Smooth muscle cell of the brain vasculature (primary cell): ENCODE measurements at regions not wholly inside any gene's neighbourhood (a gene's known extent, or its start where the extent isn't known, plus 50 kb on each side); places are given as distances from the start of the nearest gene placed in this dataset.

Experiments
- DNase-seq: peaks from one replicate; pipeline ENCODE4 v3.0.0-alpha.2; 2012; ENCODE audit warnings: low read depth, low spot score

- DNase-seq, result no peak
Observed at GRCh38 chr11:116225236-116225635, 547.6 kb downstream of the BUD13 start.

- no peak for DNase-seq
Observed at GRCh38 chr11:116224889-116225200, 547.9 kb downstream of the BUD13 start.

DNA sequence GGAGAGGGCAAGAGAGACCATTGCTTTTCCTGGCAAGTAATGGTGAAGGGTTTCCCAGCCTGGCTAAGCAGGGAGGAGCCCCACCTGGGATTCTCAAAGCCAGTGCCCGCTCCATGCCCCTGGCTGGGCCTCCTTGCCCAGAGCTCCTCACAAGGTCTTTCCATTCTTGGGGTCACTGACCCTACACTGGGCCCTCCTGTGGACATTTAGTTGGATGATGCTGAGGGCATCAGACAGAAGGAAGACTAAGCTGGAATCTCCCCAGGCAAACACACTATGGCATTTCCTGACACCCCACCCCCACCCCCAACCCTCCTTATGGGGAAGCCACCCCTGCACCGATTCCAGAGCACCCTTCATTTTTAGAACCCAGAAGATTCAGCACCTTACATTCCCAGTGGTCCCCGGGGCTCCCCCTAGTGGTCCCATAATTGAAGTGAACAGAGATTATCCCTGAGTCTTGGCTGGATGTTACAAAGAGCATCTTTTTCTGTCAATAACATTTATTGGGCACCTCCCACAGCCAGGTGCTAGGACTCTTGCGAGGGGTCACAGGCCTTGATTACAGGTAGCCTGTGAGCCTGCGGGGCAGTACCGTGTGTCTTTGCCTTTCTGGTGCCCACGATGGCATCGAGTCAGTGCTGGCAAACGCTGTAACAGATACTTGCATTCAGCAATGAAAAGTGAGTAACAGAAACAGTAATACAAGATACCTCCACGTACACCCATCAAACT lies 548.5 kb downstream of the BUD13 start:
- DNase-seq, result no peak

DNA sequence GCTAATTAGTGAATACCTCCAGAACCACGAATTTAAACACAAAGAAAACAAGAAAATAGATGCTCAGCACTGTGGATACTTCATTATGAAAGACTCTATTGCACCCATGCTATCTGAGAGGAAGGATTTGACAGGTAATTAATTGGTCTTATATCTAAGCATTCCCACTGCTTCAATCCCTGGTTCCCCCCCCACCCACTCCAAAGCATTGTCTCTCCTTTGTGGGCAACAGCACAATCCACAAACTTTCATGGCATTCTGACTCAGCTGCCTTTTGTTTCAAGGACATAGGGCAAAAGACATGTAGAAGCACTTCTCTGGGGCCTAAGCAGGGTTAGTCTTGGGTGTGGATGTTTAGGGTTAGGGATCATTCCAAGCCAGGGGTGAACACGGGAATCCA lies 551.4 kb downstream of the BUD13 start:
- no peak for DNase-seq

DNA sequence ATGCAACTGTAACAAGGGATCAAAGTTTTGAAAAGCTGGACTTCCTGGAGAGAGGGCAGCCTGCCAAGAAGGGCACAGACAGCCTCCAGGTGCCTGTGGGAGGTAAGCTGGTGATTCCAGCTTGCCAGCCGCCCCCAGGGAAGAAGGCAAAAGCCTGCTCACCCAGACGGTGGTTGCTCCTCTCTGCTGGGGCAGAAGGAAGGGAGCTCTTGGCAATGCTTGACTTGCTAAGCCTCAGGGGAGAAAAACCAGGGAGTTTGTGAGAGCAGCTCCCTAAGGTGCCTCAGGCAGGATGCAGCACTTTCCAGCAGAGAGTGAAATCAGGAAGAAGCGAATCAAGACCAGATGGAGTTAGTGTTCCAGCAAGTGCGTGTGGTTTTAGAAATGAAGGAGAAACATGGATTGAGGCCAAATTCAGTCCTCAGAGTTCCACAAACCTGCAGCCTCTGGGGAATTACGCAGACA lies 553.6 kb downstream of the BUD13 start:
- no peak for DNase-seq

DNA sequence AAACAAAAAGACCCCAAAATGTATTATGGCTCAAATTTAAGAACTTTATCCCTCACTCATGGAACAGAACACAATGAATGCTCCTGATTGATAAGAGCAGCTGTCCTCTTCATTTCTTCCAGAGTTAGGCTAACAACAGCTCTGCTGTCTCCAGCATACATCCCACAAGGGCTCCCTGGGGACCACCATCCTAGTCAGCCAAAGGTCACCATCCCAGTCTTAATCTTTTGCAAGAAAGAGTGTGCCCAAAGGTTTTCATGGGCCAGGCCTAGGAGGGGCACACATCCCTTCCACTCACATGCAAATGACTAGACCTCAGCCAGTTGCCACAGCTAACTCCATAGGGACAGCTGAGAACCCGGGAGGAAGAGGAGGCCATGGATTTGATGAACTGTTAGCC lies 555.3 kb downstream of the BUD13 start:
- DNase-seq, result no peak

DNA sequence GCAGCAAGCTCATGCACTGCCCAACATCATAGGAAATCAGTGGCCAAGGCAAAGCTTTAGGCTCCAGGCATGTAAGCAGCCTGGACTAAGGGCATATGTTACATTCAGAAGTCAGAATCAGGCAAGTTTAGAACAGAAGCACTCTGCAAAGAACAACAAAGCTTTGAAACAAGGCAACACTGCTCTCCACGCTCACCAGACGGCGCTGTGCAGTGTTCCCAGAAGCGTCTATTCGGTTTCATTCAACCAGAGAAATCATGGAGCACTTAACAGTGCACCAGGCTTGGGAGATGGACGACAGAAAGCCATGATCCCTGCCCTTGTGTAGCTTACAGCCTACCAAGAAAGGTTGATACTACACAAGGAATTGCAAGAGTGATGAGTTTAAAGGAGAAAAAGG lies 555.8 kb downstream of the BUD13 start:
- no peak for DNase-seq

GRCh38 chr11:116215471-116216113 lies 557.2 kb downstream of the BUD13 start:
- no peak for DNase-seq

GRCh38 chr11:116211147-116211546 lies 561.6 kb downstream of the BUD13 start:
- no peak for DNase-seq

- DNase-seq, result no peak
Observed at GRCh38 chr11:116210663-116211062, 562.1 kb downstream of the BUD13 start.

DNA sequence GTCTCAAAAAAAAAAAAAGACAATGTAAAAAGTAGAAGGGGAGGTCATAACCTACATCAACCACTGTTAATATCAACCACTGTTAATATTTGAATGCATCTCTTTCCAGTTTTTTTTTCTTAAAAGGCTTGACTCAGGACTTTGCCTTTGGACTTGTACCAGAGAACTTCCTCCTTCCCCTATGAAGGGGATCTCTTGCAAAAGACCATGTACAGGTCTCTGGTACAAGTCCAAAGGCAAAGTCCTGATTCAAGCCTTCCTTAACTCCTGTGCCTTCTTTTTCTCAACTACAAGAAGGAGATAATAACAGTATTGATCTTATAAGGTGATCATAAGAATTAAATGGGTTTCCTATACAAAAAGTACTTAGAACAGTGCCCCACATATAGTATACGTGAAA lies 563.5 kb downstream of the BUD13 start:
- no peak for DNase-seq

DNA sequence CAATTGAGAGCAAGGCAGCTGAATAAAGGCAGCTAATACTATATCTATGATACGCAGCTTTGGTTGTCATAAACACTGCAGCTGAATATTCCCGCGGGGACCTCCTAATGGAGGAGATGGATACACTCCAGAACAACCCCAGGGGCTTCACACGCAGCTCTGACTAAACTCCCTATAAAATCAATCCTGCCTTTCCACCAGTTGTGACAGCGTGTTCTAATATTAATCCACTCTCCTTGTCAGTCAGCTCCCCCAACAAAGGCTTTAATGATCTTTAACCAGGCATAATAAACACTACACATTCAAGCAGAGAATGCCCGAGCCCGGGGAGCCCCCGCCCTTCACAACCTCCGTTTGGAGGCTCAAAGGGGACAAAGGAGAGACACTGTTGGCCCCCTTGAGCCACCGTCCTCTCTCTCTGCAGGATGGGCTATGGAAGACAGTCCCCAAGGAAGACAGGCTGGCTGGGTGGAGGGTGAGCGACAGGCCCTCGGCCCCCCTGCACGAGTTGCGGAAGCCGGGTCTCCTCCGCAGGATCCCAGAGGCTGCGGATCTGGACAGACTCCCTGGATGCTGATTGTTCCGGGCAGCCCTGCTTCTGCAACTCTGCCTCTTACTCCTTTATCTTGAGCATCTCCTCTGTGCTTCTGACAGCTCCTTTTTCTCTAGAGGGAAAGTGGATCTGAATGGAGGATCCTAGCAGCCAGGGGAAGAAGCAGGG lies 565.2 kb downstream of the BUD13 start:
- no peak for DNase-seq

DNA sequence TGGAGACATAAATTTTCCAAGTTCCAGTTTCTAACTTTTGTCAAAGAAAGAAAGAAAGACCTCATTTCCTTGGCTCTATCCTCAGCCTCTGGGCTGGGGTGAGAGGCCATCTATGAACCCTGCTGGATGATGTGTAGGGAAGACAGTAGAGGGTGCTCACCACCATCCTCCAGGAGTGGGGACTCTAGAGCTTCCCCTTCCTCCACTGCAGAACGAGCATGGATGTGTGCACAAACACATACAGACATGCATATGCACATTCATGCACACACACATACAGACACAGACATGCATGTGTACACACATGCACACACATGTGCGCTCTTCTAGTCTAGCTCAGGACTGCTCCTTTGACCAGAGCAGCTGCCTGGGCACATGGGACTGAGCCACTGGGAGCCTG lies 565.8 kb downstream of the BUD13 start:
- no peak for DNase-seq

GRCh38 chr11:116202922-116203321 lies 569.9 kb downstream of the BUD13 start:
- no peak for DNase-seq

- no peak for DNase-seq
Observed at GRCh38 chr11:116200564-116200963, 572.2 kb downstream of the BUD13 start.

DNA sequence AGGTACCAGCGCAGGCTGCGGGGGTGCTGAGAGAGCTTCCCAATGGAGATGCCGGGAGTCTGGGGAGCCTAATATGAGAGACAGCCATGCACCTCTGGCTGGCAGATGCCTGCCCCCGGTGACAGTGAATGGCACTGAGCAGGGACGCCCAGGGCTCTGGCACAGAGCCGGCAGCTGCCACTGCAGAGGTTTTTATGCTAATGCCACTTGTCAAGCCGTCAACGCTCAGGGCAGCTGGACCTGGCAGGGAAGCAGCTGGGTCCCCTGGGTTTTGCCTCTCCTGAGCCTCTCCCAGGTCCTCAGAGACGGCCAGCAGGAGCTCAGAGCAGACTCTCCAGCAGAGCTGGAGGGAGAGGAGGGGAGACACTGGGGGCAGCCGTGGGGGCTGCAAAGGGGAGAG lies 573.6 kb downstream of the BUD13 start:
- no peak for DNase-seq

DNA sequence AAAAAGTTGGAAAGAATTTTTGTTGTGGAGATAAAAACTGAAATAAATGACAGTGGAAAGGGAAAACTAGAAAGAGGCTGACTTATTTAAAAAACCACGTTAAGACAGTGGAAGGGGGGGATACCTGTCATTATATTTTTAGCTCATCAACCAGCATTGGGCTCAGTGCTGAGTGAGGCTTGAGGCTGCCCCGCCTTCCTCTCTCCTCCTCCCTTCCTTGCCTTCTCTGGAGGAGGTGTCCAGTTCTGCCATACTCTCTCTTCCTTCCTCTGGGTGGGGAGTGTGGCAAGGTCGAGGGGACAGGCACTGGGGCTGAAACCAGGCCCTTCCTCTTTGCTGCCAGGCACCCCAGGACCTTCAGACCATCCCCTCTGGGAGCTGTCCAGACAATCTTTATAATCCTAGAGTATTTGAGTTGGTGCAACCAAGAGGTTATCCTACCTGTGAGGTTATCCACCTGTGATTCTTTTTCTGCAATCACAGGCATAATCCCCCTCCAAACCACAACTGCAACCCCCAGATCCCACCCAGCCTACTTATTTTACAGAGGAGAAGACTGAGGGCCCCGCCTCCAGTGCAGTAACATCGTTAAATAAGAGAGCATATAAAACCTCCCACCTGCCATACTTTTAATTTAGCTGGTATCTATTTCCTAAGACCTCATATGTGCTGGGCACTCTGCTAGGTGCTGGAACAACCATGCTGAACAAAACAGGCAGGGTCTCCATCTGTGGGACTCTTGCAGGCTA lies 578.5 kb downstream of the BUD13 start:
- no peak for DNase-seq

DNA sequence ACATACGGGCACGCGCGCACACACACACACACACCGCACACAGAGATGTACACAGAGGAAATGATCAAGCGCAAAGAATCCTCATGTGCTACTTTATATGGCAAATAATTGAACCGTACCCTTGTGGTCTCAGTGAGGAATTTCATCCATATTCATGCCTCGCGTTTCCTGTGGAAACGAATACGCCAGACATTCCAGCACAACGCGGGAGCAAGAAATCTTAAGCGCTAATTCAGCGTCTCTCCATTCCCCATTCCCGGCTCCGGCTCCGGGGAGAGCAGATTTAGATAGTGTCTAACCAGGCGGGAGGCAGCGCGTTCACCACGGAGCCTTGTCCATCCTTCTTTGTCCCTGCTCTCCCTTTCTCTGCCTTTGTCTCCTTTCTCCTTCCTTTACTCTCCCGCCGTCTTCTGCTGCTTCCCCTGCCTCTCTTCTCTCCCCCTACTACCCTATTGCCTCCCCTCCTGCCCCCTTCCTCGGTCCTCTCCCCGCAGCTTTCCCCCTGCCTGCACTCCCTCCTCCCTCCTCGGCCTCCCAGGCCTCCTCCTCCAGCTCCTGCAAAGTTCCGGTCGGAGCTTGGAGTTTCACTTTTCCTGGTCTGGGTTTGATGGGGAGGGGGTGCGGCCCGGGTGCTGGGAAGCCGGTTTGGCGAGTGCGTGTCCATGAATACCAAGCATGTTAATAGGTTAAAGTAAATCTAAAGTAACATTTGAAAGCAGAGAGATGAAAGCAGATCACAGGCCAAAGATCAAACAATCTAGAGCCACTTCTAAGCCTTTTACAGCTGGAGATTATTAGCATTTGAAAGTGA lies 579.3 kb downstream of the BUD13 start:
- no peak for DNase-seq

GRCh38 chr11:116192509-116193210 lies 580.1 kb downstream of the BUD13 start:
- no peak for DNase-seq

DNA sequence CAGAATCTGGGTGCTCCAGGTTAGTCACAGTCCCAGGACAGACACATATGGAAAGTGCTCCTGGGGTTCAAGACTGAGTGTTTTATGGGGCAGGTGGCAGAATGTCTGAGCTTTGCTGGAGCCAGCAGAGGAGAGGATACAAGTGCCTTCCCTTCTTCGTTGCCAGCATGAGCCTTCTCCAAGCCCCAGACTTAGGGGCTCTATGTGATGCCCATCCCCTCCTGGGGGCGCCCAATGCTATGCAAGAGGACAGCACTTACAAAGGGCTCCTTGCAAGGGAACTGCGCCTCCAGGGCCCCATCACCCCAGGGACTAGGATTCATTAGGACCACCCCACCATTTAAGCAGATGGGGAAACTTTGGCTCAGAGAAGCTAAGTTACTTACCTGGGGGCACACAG lies 581.9 kb downstream of the BUD13 start:
- DNase-seq, result no peak
